Activated CD8-positive, alpha-beta T cell treated with anti-CD3 and anti-CD28 coated beads for 36 hours (primary cell): ENCODE measurements at regions not wholly inside any gene's neighbourhood (a gene's known extent, or its start where the extent isn't known, plus 50 kb on each side); places are given as distances from the start of the nearest gene placed in this dataset.

Experiments used
- ATAC-seq: fragments of 200-7000 bp; cut with Tn5 transposase; one replicate; pipeline ENCODE4 v1.10.0; 2021; ENCODE audit warnings: mild to moderate bottlenecking, moderate library complexity
- CTCF ChIA-PET: fragments of 350-600 bp; sonication (Branson Sonifier 250); formaldehyde crosslinking; loops from one replicate; lab custom pipeline; 2021; ENCODE audit warnings: antibody characterized with exemption; lab: Charles Lee
- POLR2A ChIA-PET: fragments of 350-600 bp; sonication (Branson Sonifier 250); formaldehyde crosslinking; loops from one replicate; lab custom pipeline; 2021; ENCODE audit warnings: antibody characterized with exemption; lab: Charles Lee
- DNase-seq: peaks from one replicate; pipeline ENCODE4 v3.0.0-alpha.2; 2020
- H3K27ac Mint-ChIP-seq: one replicate; pipeline ENCODE4 v1.8.0; 2021; ENCODE audit warnings: mild to moderate bottlenecking, mixed read lengths
- H3K27me3 Mint-ChIP-seq: one replicate; pipeline ENCODE4 v1.8.0; 2021; ENCODE audit warnings: mixed read lengths
- H3K36me3 Mint-ChIP-seq: one replicate; pipeline ENCODE4 v1.8.0; 2021; ENCODE audit warnings: low read depth, mixed read lengths
- H3K4me1 Mint-ChIP-seq: one replicate; pipeline ENCODE4 v1.8.0; 2021; ENCODE audit warnings: low read depth, mixed read lengths
- H3K4me3 Mint-ChIP-seq: one replicate; pipeline ENCODE4 v1.8.0; 2021; ENCODE audit warnings: mild to moderate bottlenecking, moderate library complexity, mixed read lengths
- H3K9me3 Mint-ChIP-seq: one replicate; pipeline ENCODE4 v1.8.0; 2021; ENCODE audit warnings: mixed read lengths
- CTCF ChIP-seq: fragments of 200-600 bp; IDR thresholded peaks from one replicate; pipeline ENCODE4 v1.8.0; 2022; ENCODE audit warnings: antibody characterized with exemption, mild to moderate bottlenecking
- intact Hi-C: fragments of 100-400 bp; cut with micrococcal nuclease; formaldehyde crosslinking; loops from one replicate; pipeline ENCODE4 v1.10.0; 2022

- TF ChIP-seq CTCF: no peak
These were observed 261.3 kb upstream of the MEIS1 start for GRCh38 chr2:66173645-66174044.

GRCh38 chr2:66171530-66171929 is 263.4 kb upstream of the MEIS1 start:
- DNase-seq (no peak), ATAC-seq (no peak)
- Mint-ChIP-seq H3K27me3 (no peaks in the 10 kb centered on the region), H3K4me1 (no peaks in the 10 kb centered on the region), H3K4me3 (no peak overlapping the region), H3K27ac (no peak overlapping the region), H3K36me3 (no peaks in the 10 kb centered on the region), H3K9me3 (no peaks in the 10 kb centered on the region)
- no peak for TF ChIP-seq CTCF
- intact Hi-C loops: no loop called here
- ChIA-PET CTCF (no interaction called here), POLR2A (no interaction called here)

More at GRCh38 chr2:66173645-66174044, 261.3 kb upstream of the MEIS1 start:
- H3K9me3 Mint-ChIP-seq: no peaks in the 10 kb centered on the region
- no peaks in the 10 kb centered on the region for H3K36me3 Mint-ChIP-seq
- H3K27me3 Mint-ChIP-seq: no peaks in the 10 kb centered on the region
- ChIA-PET POLR2A (no interaction called here), CTCF (no interaction called here)
- intact Hi-C loops: no loop called here
- no peak for DNase-seq
- no peak overlapping the region for H3K4me3 Mint-ChIP-seq
- no peak overlapping the region for H3K27ac Mint-ChIP-seq
- no peaks in the 10 kb centered on the region for H3K4me1 Mint-ChIP-seq
- ATAC-seq: no peak

- Mint-ChIP-seq H3K27ac (no peak overlapping the region), H3K4me3 (no peak overlapping the region), H3K27me3 (no peaks in the 10 kb centered on the region), H3K4me1 (no peaks in the 10 kb centered on the region), H3K36me3 (no peaks in the 10 kb centered on the region), H3K9me3 (no peaks in the 10 kb centered on the region)
- POLR2A ChIA-PET: no interaction called here
- CTCF ChIA-PET: no interaction called here
- ATAC-seq (no peak), DNase-seq (no peak)
- intact Hi-C loops: no loop called here
- TF ChIP-seq CTCF: no peak
These were observed 264.1 kb upstream of the MEIS1 start for GRCh38 chr2:66170744-66171330.

- no peak for TF ChIP-seq CTCF
- CTCF ChIA-PET: no interaction called here
- Mint-ChIP-seq H3K4me3 (no peak overlapping the region), H3K4me1 (no peaks in the 10 kb centered on the region), H3K27me3 (no peaks in the 10 kb centered on the region), H3K27ac (no peak overlapping the region), H3K9me3 (no peaks in the 10 kb centered on the region), H3K36me3 (no peaks in the 10 kb centered on the region)
- ATAC-seq (no peak), DNase-seq (no peak)
- intact Hi-C loops: no loop called here
- POLR2A ChIA-PET: no interaction called here
These were observed 265.8 kb upstream of the MEIS1 start for GRCh38 chr2:66169076-66169475.

GRCh38 chr2:66164470-66164869 is 270.5 kb upstream of the MEIS1 start:
- Mint-ChIP-seq H3K9me3 (no peaks in the 10 kb centered on the region), H3K4me1 (no peaks in the 10 kb centered on the region), H3K27me3 (no peaks in the 10 kb centered on the region), H3K36me3 (no peaks in the 10 kb centered on the region), H3K4me3 (no peak overlapping the region), H3K27ac (no peak overlapping the region)
- intact Hi-C loops: no loop called here
- ChIA-PET POLR2A (no interaction called here), CTCF (no interaction called here)
- DNase-seq (peak; percentile 10), ATAC-seq (no peak)
- TF ChIP-seq CTCF: no peak
